Right forelimb (tissue), 1 donor: ENCODE measurements at regions not wholly inside any gene's neighbourhood (a gene's known extent, or its start where the extent isn't known, plus 50 kb on each side); places are given as distances from the start of the nearest gene placed in this dataset.
"Not testable (repeated sequence)": the region's sequence is repeated elsewhere in the genome, so short reads cannot be mapped to it uniquely, and the experiment has no call there.

Source experiments
- DNase-seq: peaks from one replicate; pipeline ENCODE4 v3.0.0-alpha.2; 2018

GRCh38 chr16:51834794-51835193 is 683.7 kb upstream of the SALL1 start:
- DNase-seq: no peak

DNA sequence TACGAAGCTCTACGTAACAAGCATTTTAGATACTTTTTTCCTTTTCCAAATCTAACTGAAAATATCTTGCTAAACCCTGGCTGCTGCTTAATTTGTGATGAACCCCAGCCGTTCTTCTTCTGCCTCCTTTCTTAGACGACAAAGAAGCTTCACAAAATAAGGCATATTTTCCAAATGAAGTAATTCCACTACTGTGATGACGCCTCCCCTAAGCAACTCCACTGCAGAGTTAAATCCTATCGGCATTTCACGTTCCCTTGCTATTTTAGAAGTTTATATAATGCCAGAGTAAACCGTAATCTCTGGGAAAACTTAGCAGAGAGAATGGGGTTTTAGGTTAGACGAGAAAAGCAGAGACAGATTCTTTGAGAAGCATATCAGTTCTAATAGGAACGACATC is 683.1 kb upstream of the SALL1 start:
- no peak for DNase-seq

- DNase-seq: no peak
These were observed 680.7 kb upstream of the SALL1 start for GRCh38 chr16:51831595-51832367.

DNA sequence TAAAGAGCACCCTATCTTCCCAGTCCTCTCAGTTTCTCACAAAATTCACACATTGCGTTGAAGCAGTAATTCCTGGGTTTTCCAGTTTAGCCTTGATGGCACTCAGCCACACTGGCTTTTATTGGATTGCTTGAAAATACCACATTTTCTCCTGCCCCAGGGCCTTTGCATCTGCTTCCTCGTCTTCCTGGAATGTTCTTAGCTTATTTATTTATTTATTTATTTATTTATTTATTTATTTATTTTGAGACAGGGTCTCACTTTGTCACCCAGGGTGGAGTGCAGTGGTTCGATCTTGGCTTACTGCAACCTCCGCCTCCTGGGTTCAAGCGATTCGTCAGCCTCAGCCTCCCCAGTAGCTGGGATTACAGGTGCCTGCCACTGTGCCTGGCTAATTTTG is 680.0 kb upstream of the SALL1 start:
- DNase-seq: not testable (repeated sequence)

DNA sequence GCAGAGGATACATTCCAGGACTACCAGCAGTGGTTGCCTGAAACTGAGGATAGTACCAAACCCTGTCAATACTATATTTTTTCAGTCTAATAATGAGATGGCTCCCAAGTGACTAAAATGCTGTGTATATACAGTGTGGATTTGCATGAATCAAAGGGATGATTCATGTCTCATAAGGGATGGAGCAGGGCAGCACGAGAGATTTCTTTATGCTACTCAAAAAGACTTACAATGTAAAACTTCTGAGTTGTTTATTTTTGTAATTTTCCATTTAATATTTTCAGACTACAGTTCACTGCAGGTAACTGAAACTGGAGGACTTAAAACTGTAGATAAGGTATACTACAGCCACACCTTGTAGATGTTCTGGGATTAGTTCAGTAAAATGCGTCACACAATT is 674.7 kb upstream of the SALL1 start:
- no peak for DNase-seq

DNA sequence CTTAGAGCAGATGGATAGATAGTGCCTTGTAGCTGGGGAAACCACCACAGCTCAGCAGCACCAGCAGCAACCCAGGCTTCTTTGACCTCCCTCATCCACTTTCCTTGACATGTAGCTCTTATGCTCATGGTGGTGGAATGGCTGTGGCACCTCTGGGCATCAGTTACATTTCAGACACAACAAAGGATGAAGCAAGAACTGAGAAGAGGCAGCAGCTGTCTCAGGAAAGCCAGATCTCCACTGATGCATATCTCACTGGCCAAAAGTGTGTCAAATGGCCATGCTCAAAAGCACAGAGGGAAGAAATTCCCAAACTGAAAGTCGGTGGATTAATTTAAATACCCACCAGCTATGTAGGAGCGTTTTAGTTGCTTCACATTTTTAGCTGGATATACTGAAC is 671.4 kb upstream of the SALL1 start:
- DNase-seq: no peak

GRCh38 chr16:51821527-51821926 is 670.5 kb upstream of the SALL1 start:
- no peak for DNase-seq

DNA sequence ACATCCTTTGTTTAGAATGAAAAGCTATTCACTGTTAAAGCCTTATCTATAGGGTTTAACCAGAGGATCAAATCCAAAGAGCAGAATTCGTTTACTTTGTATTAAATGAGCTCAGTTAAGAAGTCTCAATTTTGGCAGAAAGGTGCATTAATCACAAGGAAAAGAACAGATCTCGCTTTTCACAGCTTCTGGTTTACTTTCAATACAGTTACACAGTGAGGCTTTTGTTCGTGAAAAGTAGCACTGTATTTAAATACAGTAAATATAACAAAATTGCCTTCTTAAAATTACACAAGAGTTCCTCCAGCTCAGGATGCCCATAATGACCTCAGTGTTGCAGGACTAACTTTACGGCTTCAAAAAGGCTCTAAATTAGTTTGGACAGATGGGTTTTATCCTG is 669.1 kb upstream of the SALL1 start:
- no peak for DNase-seq

GRCh38 chr16:51818342-51818944 is 667.4 kb upstream of the SALL1 start:
- DNase-seq: peak; percentile 53

GRCh38 chr16:51816929-51817328 is 665.9 kb upstream of the SALL1 start:
- no peak for DNase-seq

DNA sequence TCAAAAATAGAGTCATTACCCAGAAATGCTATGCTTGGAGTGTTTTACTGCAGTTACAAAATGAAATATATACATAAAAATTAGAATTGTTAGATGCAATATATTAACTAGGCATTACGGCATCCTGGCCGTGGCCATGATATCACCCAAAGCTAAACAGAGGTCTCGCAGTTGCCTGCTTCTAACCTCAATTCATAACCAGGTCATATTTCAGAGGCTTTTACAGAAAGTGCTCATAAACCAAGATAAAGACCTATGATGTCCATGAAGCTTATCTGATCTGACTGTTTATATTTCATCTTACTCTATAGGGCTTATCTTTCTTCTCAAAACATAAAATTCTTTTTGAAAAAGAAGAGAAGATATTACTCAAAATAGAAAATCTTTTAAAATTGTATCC is 664.5 kb upstream of the SALL1 start:
- DNase-seq: no peak

DNA sequence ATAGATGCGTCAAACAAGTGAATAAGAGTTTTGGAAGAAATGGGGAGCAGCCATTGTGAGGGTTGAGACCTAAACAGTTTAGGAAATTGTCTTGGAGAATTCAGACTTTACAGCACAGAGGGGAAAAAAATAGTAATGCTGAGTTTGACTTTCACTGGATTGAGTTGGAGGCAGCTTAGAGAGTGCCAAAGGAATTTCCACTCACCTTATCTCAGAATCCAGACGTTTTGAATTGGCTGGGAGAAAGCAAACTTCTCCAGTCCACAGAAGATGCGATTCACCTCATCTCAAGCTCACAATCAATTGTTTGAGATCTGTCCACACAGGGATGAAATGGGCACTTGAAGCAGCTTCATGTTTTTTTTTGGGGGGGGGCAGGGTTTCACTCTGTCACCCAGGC is 663.5 kb upstream of the SALL1 start:
- no peak for DNase-seq

DNA sequence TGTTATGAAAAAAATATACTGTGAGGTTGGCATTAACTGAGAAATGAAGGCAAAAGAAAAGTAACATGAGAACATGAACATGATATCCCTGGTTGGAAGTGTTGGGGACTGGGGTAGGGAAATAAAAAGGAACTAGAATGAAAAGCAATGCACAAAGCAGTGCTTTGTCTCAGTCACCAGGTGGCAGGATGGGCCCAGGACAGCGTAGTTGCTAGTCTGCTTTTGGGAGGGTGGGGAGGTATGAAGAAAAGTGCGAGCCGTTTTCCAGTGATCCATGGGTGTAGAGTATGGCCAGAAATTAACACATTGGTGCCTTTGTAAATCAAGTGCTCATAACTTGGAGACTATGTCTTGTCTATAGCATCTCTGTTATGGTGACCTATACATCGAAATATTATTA is 662.5 kb upstream of the SALL1 start:
- DNase-seq: no peak

DNA sequence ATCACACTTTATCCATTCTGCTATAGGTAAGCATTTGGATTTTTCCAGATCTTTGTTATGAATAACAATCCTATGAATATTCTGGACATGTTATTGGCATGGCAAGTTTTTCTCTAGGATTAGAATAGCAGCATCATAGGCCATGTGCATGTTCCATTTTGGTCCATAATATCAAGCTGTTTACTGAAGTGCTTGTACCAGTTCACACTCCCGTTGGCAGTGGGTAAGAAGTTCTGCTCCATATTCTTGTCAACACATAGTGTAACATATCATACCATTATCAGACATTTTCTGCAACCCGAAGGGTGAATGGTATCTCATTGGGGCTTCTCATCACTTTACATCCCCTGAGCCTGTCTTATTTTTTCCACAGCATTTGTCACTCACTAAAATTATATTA is 661.9 kb upstream of the SALL1 start:
- DNase-seq: no peak

DNA sequence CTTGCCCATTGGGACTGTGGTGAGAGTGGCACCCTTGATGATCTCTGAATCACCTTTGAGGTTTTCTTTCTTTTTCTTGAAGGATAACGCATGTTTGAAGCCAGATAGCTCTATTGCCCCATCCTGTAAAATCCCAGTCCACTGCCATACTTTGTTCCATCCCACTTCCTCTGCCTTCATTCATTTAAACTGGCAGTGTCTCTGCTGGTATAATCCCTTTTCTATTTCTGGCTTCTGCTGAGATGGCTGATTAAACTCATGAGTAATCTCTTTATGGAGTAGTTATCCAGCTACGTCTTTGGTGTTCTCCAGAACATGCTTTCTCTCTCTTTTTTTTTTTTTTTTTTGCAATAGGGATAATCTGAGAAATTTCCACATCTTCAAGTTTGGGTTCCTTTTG is 656.5 kb upstream of the SALL1 start:
- no peak for DNase-seq

DNA sequence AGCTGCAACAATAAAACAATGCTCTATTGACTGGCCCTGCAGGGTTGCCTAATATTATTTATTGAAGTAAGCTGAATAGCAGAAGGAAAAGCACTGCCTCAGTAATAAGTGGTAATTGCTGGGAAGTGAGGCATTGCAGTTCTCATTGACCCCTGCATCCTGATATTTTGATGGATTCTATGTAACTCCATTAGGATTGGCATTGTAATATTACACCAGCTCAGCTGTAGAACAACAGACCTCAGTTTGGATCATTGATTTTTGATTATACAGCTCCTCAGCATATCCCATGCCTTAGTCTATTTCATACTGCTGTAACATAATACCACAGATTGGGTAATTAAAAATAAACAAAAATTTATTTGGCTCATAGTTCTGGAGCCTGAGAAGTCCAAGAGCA is 650.6 kb upstream of the SALL1 start:
- no peak for DNase-seq

- DNase-seq: no peak
These were observed 646.7 kb upstream of the SALL1 start for GRCh38 chr16:51797669-51798259.

GRCh38 chr16:51779240-51779639 is 628.2 kb upstream of the SALL1 start:
- DNase-seq: no peak

- no peak for DNase-seq
These were observed 622.2 kb upstream of the SALL1 start for GRCh38 chr16:51773071-51773890.

- no peak for DNase-seq
These were observed 615.7 kb upstream of the SALL1 start for GRCh38 chr16:51766739-51767138.

DNA sequence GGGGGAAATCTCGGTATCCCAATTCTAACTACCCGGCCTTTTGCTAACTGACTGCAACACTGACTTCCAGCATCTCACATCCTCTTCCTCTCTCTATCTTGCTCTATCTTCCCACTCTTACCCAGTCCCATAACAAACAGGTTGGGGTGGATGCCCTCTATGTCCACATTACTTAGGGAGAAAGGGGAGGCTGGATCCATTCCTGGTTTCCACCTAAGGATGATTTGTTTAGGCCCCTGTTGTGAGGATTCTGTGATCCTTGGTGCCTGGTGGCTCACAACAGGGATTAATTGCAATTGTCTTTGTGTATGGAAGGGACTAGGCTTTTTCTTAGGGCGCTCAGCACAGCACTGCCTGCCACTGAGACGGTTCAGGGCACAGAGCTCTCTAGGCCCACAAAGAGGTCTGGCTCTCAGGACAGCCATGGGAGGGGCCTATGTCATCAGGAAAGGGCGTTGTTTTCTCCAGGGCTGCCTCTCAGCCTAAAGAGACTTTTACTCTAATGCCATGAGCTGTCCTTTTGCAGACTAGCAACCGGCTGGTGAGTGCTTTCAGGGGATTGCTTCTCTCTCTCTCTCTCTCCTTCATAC is 612.1 kb upstream of the SALL1 start:
- no peak for DNase-seq

- peak; percentile 88 for DNase-seq
These were observed 611.3 kb upstream of the SALL1 start for GRCh38 chr16:51762081-51762996.
